ENCODE measurements at regions not wholly inside any gene's neighbourhood (a gene's known extent, or its start where the extent isn't known, plus 50 kb on each side); places are given as distances from the start of the nearest gene placed in this dataset.

GRCh38 chr5:165457859-165458481 lies 1952.6 kb downstream of the MAT2B start:
- peak in 9 of 11 donors; percentile 4 to 31 (median 12) for DNase-seq (ENCODE audit: extremely low read depth in 1 of 11, low read depth in 9 of 11, low spot score in 4 of 11)

- DNase-seq (ENCODE audit: extremely low read depth in 1 of 11, low read depth in 9 of 11, low spot score in 4 of 11): no peak
These were observed 1953.8 kb downstream of the MAT2B start for GRCh38 chr5:165459232-165459631.

GRCh38 chr5:165460911-165461310 lies 1955.5 kb downstream of the MAT2B start:
- no peak for DNase-seq (ENCODE audit: extremely low read depth in 1 of 11, low read depth in 9 of 11, low spot score in 4 of 11)

GRCh38 chr5:165477546-165477945 lies 1972.1 kb downstream of the MAT2B start:
- DNase-seq (ENCODE audit: extremely low read depth in 1 of 11, low read depth in 9 of 11, low spot score in 4 of 11): no peak

GRCh38 chr5:165495829-165496380 lies 1990.5 kb downstream of the MAT2B start:
- DNase-seq (ENCODE audit: extremely low read depth in 1 of 11, low read depth in 9 of 11, low spot score in 4 of 11): no peak

GRCh38 chr5:165497707-165498106 lies 1992.3 kb downstream of the MAT2B start:
- DNase-seq (ENCODE audit: extremely low read depth in 1 of 11, low read depth in 9 of 11, low spot score in 4 of 11): no peak

DNA sequence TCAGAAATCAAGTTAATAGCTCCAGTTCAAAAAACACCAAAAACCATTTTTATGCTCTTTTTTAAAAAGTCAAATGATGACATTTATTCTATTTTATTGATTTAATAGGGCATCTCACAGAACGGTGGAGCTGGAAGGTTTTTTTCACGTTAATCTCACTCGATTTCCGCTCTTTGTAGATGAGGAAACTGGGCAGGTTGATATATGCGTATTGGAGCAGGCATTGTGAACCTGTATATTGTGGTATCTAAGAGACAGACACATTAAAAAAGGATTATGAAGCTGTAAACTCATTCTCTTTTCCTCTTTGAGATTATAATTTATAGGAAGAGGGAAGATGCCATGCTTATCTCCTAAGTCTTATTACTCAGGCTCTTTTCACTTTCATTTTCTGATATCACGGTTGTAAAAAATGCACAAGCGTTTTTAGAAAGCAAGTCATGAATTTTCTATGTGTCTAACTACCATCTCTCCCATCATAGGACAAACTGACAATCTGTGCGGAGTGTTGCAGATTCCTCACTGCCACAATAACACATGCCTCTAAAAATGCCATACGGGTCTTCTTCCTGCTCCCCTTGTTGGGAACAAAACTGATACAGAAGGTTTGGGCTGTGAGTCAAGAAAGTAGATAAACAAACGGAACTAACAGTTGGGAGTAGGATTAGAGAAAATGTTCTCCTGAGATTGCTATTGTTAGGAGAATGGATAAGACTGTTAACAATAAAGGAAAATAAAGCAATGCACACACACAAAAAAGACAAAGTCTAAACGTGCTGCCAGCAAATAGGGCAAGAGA lies 1997.7 kb downstream of the MAT2B start:
- DNase-seq (ENCODE audit: extremely low read depth in 1 of 11, low read depth in 9 of 11, low spot score in 4 of 11): no peak

- DNase-seq (ENCODE audit: extremely low read depth in 1 of 11, low read depth in 9 of 11, low spot score in 4 of 11): no peak
These were observed 1999.3 kb downstream of the MAT2B start for GRCh38 chr5:165504674-165505073.

- DNase-seq (ENCODE audit: extremely low read depth in 1 of 11, low read depth in 9 of 11, low spot score in 4 of 11): no peak
These were observed 2002.9 kb downstream of the MAT2B start for GRCh38 chr5:165508286-165508685.

DNA sequence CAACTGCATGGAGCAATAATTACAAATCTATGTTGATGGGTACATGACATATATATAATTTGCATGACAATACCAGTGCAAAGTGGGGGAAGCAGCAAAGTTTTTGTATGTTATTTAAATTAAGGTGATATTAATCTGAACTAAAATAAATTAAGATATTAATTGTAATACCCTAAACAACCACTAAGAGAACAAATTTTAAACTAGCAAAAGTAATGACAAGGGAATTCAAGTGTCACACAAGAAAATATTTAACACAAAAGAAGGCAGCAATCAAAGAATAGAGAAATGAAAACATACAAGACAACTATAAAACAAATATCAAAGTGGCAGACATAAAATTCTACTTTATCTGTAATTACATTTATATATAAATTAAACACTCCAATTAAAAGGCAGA lies 2003.4 kb downstream of the MAT2B start:
- DNase-seq (ENCODE audit: extremely low read depth in 1 of 11, low read depth in 9 of 11, low spot score in 4 of 11): no peak

DNA sequence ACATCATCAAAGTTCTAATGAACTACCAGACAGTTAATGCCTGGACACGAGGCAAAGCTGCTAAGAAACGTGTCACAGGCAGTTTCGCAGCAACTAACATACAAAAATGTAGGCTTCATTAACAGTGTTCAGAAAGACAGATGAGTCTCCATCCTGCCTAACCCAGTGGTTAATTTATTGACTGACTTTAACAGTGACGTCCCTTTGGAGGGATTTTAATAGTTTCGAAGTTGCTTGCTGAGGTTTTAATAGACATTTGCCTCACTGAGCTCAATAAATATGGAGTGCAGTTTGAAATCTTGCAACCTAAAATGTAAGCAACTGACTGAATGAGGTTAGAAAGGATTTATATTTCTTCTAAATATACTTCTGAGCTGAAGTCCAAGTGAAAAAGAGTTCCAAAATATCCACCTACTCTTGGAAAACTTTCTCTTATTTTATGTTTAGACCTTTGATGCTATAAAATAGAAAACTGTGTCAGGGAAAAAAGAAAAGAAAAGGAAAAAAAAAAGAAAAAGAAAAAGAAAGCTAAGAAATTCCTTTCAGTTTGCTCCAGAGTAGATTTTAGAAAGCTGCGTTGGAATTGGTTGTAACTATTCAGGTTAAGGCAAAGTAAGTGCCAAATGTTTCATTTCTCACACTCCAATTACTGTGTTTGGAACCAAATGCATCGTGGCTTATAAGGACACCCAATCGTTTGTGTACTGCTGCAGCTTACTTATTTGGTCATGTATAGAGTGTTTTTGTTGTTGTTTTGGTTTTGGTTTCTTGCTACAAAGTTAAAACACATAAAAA lies 2016.6 kb downstream of the MAT2B start:
- DNase-seq (ENCODE audit: extremely low read depth in 1 of 11, low read depth in 9 of 11, low spot score in 4 of 11): no peak

- no peak for DNase-seq (ENCODE audit: extremely low read depth in 1 of 11, low read depth in 9 of 11, low spot score in 4 of 11)
These were observed 2019.9 kb downstream of the MAT2B start for GRCh38 chr5:165525271-165525670.

- no peak for DNase-seq (ENCODE audit: extremely low read depth in 1 of 11, low read depth in 9 of 11, low spot score in 4 of 11)
These were observed 2020.9 kb downstream of the MAT2B start for GRCh38 chr5:165526357-165526756.

GRCh38 chr5:165527577-165527976 lies 2022.2 kb downstream of the MAT2B start:
- DNase-seq (ENCODE audit: extremely low read depth in 1 of 11, low read depth in 9 of 11, low spot score in 4 of 11): no peak

DNA sequence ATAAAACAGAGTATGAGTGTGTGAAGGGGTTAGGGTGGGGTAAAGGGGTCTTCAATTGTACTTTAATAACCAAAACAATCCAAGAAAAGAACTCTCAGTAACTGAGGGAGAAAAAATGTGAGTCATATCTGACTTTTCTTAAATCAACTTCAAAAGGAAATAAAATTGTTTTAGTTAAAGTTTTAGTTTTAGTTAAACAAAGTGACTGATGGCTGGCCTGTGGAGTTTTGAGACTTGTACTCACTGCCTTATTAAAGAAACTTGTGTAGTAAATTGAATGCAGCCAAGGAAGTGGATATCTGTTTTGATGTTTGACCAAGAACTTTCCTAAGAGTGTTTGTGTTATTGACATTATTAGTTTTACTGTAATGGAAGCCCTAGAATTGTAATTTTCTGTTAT lies 2032.6 kb downstream of the MAT2B start:
- no peak for DNase-seq (ENCODE audit: extremely low read depth in 1 of 11, low read depth in 9 of 11, low spot score in 4 of 11)

DNA sequence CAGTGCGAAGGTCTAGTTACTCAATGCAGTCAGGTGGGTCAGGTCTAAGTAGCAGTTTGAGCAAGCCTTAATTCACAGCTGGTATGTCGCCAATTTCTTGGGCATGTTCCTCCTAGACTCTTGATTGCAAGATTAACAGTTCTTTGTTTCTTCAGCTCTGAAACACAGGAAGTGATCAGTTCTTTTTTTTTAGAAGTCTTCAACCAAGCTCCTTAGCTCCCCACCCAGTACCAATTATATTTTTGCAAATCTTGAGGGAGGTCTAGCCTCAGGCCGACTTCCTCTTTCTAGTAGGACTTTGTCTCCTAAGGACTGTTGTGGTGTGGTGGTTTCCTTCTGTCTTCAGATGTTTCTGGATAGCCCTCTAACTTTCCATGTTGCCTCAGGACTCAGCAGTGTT lies 2054.2 kb downstream of the MAT2B start:
- no peak for DNase-seq (ENCODE audit: extremely low read depth in 1 of 11, low read depth in 9 of 11, low spot score in 4 of 11)

- DNase-seq (ENCODE audit: extremely low read depth in 1 of 11, low read depth in 9 of 11, low spot score in 4 of 11): no peak
These were observed 2055.2 kb downstream of the MAT2B start for GRCh38 chr5:165560648-165561047.

GRCh38 chr5:165565911-165566310 lies 2060.5 kb downstream of the MAT2B start:
- DNase-seq (ENCODE audit: extremely low read depth in 1 of 11, low read depth in 9 of 11, low spot score in 4 of 11): no peak

- no peak for DNase-seq (ENCODE audit: extremely low read depth in 1 of 11, low read depth in 9 of 11, low spot score in 4 of 11)
These were observed 2064.1 kb downstream of the MAT2B start for GRCh38 chr5:165569551-165569950.

DNA sequence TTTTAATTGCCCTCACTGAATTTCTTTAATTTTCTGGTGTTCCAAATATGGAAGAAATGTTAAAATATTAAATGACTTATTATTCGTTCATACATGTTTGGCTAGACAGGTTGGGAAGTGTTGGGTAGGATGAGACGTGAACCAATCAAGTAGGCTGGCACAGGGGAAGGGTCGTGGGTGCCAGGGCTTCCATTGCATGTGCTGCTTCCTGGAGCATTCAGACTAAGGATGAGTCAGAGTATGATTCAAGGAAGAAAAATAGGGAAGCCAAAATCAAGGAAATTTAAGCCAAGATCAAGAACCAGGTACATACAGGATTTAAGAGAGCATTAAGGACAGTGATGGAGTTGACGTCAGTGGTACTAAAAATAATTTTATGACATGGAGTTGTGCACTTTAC lies 2068.0 kb downstream of the MAT2B start:
- no peak for DNase-seq (ENCODE audit: extremely low read depth in 1 of 11, low read depth in 9 of 11, low spot score in 4 of 11)

Measured in renal cortex interstitium (tissue), 11 donors.